GM12892 (cell line): ENCODE measurements at regions not wholly inside any gene's neighbourhood (a gene's known extent, or its start where the extent isn't known, plus 50 kb on each side); places are given as distances from the start of the nearest gene placed in this dataset.

Experiments
- POLR2A ChIP-seq: IDR thresholded peaks from 2 replicates; pipeline ENCODE4 v1.6.1; 2011; ENCODE audit warnings: low read depth, low read length, control low read depth
- POLR2AphosphoS5 ChIP-seq: IDR thresholded peaks from 2 replicates; pipeline ENCODE4 v1.6.1; 2011; ENCODE audit warnings: low read depth, low read length, control low read depth

- TF ChIP-seq POLR2AphosphoS5 (no peak), POLR2A (no peak)
These were observed 189.1 kb upstream of the ADGRL3 start for GRCh38 chr4:61011051-61011450.
